ENCODE measurements at regions not wholly inside any gene's neighbourhood (a gene's known extent, or its start where the extent isn't known, plus 50 kb on each side); places are given as distances from the start of the nearest gene placed in this dataset.

- ChIA-PET CTCF (interaction anchor here (0.6 to 1.2 kb wide), 8 partner anchors 9 to 604 kb away, joined by 3 to 4 read pairs (median 4); no protein-coding TSS in a partner anchor), POLR2A (interaction anchor here (1.0 kb wide), 1 partner anchor 578 kb away, joined by 3 read pairs; no protein-coding TSS in a partner anchor)
- no peaks in the 10 kb centered on the region for H3K9me3 ChIP-seq (ENCODE audit: control insufficient read depth, insufficient read depth, low read depth, low read length)
- H3K4me3 ChIP-seq (ENCODE audit: low read depth, low read length) = no peak overlapping the region
- H3K36me3 ChIP-seq (ENCODE audit: control insufficient read depth in 2 of 2, insufficient read depth in 1 of 2, low read length in 2 of 2) = no peaks in the 10 kb centered on the region
- H3K4me1 ChIP-seq (ENCODE audit: control insufficient read depth, insufficient read depth, low read length) = no peaks in the 10 kb centered on the region
- TF ChIP-seq ZNF148 (tag by site-specific recombination; IDR thresholded peaks at IDR 0.05; ENCODE audit: borderline replicate concordance) (no peak), ZNF654 (tag by site-specific recombination; IDR thresholded peaks at IDR 0.05; ENCODE audit: low read depth) (peak; percentile 39; the same call in 1 of the 2 replicates)
- H3K27ac ChIP-seq (ENCODE audit: extremely low read depth, low read depth, low read length) = no peak overlapping the region
These were observed 180.5 kb downstream of the ZNF365 start for GRCh38 chr10:62554632-62555199.

- H3K9me3 ChIP-seq (ENCODE audit: control insufficient read depth, insufficient read depth, low read depth, low read length) = no peaks in the 10 kb centered on the region
- ChIA-PET CTCF (no interaction called here), POLR2A (interaction anchor here (0.6 kb wide), 1 partner anchor 1115 kb away, joined by 3 read pairs; no protein-coding TSS in a partner anchor)
- H3K36me3 ChIP-seq (ENCODE audit: control insufficient read depth in 2 of 2, insufficient read depth in 1 of 2, low read length in 2 of 2) = no peaks in the 10 kb centered on the region
- no peak for TF ChIP-seq ZNF214 (tag by site-specific recombination; IDR thresholded peaks at IDR 0.05; ENCODE audit: borderline replicate concordance)
- TF ChIP-seq ZFP37 (tag by site-specific recombination; IDR thresholded peaks at IDR 0.05) = no peak
- no peak for TF ChIP-seq ZBTB6 (tag by site-specific recombination; IDR thresholded peaks at IDR 0.05)
- TF ChIP-seq ZNF433 (tag by site-specific recombination; IDR thresholded peaks at IDR 0.05; ENCODE audit: low read depth) = no peak
- TF ChIP-seq HIC1 (tag by site-specific recombination; IDR thresholded peaks at IDR 0.05) = no peak
- TF ChIP-seq REPIN1 (tag by site-specific recombination; IDR thresholded peaks at IDR 0.05; ENCODE audit: low read depth) = no peak
- no peak for TF ChIP-seq ZNF660 (tag by site-specific recombination; IDR thresholded peaks at IDR 0.05)
- no peak for TF ChIP-seq PATZ1 (tag by site-specific recombination; IDR thresholded peaks at IDR 0.05)
- no peak for TF ChIP-seq ZBTB17 (tag by site-specific recombination; IDR thresholded peaks at IDR 0.05)
- TF ChIP-seq ZNF544 (tag by site-specific recombination; IDR thresholded peaks at IDR 0.05) = no peak
- TF ChIP-seq PRDM10 (tag by site-specific recombination; IDR thresholded peaks at IDR 0.05) = no peak
- TF ChIP-seq SETDB1 (IDR thresholded peaks at IDR 0.05; ENCODE audit: insufficient read length, low read length) = no peak
- TF ChIP-seq ZNF792 (tag by site-specific recombination; IDR thresholded peaks at IDR 0.05) = no peak
- no peak overlapping the region for H3K4me3 ChIP-seq (ENCODE audit: low read depth, low read length)
- H3K27ac ChIP-seq (ENCODE audit: extremely low read depth, low read depth, low read length) = no peak overlapping the region
- H3K4me1 ChIP-seq (ENCODE audit: control insufficient read depth, insufficient read depth, low read length) = no peaks in the 10 kb centered on the region
These were observed 185.5 kb downstream of the ZNF365 start for GRCh38 chr10:62559481-62560200.
